Right ventricle myocardium superior (tissue), 1 donor: ENCODE measurements at regions not wholly inside any gene's neighbourhood (a gene's known extent, or its start where the extent isn't known, plus 50 kb on each side); places are given as distances from the start of the nearest gene placed in this dataset.
A peak's percentile ranks its signal among the peaks of the same experiment; 100 is the strongest.

Experiments
- ATAC-seq: fragments of 200-7000 bp; cut with Tn5 transposase; one replicate; pipeline ENCODE4 v1.9.1; 2020; ENCODE audit warnings: mild to moderate bottlenecking; ENCODE audit not compliant: poor library complexity
- DNase-seq: peaks from one replicate; pipeline ENCODE4 v3.0.0-alpha.2; 2020
- intact Hi-C: fragments of 100-400 bp; cut with DNase I; formaldehyde crosslinking; loops from one replicate; pipeline ENCODE4 v1.11.2; 2022
- donor health status: DM: no; HTN: yes; CAD: no; lungs with severe emphysema.

- intact Hi-C loops: no loop called here
- no peak for DNase-seq
- no peak for ATAC-seq
These were observed 315.6 kb downstream of the LPIN1 start for GRCh38 chr2:12062053-12062395.

- ATAC-seq: no peak
- intact Hi-C loops: no loop called here
These were observed 316.8 kb downstream of the LPIN1 start for GRCh38 chr2:12063210-12063609.

DNA sequence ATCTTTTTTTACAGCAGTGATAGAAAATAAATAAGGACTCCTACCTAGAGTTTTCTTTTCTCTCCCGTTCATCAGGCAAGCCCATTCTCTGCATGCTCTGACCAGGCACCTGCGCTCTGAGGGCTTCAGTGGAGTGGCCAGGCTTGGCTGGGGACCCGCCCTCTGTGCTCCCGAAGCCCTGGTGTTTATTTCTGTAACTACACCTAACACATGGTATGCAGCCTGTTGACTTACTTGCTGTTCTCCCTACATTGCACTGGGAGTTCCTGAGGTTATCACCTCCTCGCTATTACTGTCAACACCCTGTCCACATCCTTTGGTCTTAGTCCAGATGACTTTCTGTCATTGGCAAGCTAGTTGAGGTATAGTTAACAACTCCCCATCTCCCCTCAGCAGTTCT is 317.7 kb downstream of the LPIN1 start:
- intact Hi-C loops: no loop called here
- DNase-seq (peak; percentile 44), ATAC-seq (peak; percentile 93)

More at GRCh38 chr2:12063210-12063609, 316.8 kb downstream of the LPIN1 start:
- DNase-seq: no peak

DNA sequence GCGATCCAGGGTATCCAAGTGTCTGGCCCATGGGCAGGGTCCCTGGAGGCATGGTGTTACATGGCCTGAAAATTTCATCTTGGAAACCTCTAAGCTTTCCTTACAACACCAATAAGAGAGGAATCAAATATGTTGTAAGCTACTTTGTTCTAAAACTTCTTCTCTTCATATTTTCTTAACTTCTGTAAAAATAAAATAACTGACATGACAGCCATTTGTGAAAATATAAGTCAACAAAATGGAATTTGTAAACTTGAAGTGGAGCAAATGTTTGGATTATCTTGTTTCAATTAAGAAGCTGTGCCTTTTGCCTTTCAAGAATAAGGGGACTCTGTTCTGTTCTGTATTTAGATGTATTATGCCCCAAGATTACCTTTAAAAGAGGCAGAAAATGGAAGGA is 319.7 kb downstream of the LPIN1 start:
- DNase-seq: no peak
- intact Hi-C loops: no loop called here
- no peak for ATAC-seq

GRCh38 chr2:12066986-12067385 is 320.6 kb downstream of the LPIN1 start:
- intact Hi-C loops: no loop called here
- DNase-seq (no peak), ATAC-seq (no peak)

- intact Hi-C loops: no loop called here
- DNase-seq (no peak), ATAC-seq (no peak)
These were observed 322.5 kb downstream of the LPIN1 start for GRCh38 chr2:12068796-12069538.

- ATAC-seq: no peak
- intact Hi-C loops: no loop called here
- DNase-seq: no peak
These were observed 323.7 kb downstream of the LPIN1 start for GRCh38 chr2:12070153-12070552.

DNA sequence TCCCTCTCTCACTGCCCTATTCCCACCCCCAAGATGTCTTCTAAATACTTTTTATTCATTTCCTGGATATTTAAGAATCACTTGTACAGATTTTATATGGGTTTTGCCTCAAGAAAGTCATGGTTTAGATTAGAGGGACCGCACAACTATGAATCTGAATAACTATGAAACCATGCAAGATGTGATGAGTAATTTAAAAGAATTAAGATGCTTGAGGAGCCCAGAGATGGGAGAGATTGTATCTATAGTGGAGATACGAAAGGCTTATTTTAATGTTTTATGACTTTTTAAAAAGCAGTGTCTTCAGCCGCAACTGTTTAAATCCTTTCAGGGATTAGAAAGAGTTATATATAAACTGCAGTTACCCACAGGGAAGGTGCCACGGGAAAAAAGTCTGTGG is 324.1 kb downstream of the LPIN1 start:
- intact Hi-C loops: no loop called here

DNA sequence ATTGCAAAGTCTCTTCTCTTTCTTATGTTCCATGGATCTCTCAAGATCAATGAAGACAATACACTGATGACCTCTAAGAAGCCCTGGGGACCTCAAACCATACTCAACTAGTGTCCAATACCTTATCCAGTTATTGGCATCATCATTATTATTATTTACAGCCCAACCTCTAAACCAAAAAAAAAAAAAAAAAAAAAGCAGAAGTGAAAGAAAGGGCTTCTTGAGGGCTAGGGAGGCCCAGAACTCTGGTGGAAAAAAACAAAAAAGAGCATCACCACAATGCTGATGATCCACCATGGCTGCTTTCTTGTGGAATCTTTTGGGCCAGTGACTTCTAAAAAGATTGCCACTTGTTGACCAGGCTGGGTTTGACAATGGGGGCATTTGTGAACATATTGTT is 324.9 kb downstream of the LPIN1 start:
- ATAC-seq (no peak), DNase-seq (no peak)
- intact Hi-C loops: no loop called here

More for the DNA sequence above, 324.1 kb downstream of the LPIN1 start:
- DNase-seq (no peak), ATAC-seq (no peak)

- ATAC-seq: no peak
- intact Hi-C loops: no loop called here
- no peak for DNase-seq
These were observed 326.9 kb downstream of the LPIN1 start for GRCh38 chr2:12073217-12073852.

DNA sequence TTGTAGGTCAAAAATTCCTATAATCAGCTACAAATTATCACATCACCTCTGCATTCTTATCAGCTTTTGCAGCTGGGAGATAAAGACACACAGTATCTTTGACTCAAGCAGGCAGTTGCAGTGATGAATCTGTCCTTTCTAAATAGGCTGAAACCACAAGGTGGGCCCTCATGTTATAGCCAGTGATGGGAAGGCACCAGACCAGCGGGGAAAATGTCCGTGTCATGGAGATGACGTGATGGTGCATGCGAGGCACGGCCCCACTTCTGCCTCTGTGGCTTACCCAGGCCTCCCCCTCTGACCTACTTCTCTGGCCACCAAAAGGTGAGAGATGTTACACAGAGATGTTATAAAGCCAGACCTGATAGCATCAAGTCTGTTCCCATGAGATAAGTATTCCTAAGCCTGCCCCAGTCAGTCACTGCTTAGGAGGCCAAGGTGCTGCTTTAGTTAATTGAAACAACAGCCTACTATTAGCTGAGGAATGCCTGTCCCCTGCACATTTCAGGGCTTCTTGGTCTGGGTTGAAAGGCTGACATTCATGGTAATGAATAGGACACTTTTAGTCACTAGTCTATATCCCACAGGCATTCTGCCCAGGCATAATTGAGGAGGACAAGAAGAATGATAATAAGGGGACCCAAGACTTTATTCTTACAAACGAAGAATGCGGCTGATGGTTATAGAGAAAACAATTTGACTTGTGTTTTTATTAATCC is 327.9 kb downstream of the LPIN1 start:
- DNase-seq: no peak
- no peak for ATAC-seq
- intact Hi-C loops: no loop called here

DNA sequence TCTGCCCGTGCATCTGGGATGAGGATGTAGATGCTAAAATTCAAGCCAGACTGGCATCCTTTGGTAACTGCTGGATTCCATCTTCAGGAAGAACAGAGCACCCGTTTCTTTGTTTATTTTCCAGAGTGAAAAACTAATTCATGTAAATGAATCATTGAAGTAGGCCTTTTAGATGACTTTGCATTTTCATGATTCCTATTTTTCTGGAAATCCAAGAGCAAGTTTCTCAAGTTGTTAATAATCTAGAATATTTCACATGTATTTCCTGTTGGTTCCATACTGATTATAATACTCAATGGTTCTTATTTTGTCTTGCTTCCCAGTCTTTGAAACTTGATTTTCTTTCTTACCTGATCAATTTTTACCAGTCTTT is 328.4 kb downstream of the LPIN1 start:
- DNase-seq (no peak), ATAC-seq (no peak)
- intact Hi-C loops: no loop called here

GRCh38 chr2:12075603-12076002 is 329.2 kb downstream of the LPIN1 start:
- intact Hi-C loops: no loop called here
- DNase-seq: no peak
- no peak for ATAC-seq

DNA sequence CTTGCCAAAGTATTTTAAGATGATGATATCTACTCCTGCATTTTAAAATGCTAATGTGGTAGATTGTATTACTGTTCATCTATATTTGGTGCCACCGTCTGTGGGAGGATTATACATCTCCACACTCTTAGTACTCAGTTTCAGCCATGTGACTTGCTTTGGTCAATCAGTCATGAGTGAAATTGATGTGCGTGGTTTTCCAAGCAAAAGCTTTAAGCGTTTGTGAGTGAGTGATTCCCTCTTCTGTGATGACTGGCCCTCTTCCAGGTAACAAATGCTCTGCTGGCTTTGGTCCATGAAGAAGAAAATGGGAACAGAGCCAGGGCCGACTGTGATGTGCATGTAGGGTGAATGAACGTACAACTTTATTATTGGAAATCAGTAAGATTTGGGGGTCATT is 330.4 kb downstream of the LPIN1 start:
- DNase-seq (no peak), ATAC-seq (no peak)
- intact Hi-C loops: no loop called here

DNA sequence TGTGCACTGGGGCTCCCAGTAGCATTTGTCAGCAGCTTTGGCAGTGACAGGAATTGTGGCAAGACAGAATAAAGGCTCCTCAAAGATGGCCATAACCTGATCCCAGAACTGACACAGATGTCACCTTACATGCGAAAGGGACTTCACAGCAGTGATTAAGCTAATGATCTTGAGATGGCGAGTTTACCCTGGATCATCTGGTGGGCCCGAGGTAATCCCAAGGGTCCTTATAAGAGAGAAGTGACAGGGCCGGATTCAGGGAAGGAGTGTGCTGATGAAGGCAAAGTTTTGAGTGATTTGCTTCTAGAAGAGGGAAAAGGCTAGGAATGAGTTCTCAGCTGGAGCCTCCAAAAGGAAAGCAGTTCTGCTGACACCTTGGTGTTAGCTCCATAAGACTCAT is 333.9 kb downstream of the LPIN1 start:
- DNase-seq (no peak), ATAC-seq (no peak)
- intact Hi-C loops: no loop called here

DNA sequence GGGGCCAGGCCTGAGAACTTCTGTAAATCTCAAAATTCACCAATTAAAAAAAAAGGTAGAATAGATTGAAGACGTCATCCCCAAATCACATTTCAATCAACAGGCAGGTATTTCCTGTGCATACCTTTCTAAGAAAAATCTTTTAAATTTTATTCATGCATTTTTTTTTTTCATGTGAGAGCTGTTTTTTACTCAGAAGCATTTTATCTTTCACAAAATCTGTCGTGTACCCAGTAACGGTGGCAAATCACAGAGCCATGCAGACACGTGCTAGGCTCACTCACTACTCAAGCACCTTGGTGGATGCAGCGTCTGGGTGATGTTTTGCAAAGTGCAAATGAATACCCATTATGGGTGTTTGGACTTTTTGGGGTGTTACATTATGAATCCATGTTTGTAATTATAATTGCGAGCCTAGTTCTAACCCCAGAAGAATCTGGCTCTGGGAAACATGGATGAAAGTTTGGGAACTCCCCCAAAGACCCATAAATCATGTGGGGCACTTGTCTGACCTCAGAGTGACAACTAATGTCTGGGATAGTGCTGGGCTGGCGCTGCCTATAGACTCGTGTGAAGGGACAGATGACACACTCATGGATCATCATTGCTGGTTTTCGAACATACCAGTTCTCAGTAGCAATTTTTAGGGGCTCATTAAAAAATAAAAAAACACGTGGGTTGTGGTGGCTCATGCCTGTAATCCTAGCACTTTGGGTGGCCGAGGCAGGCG is 335.2 kb downstream of the LPIN1 start:
- ATAC-seq (no peak), DNase-seq (no peak)
- intact Hi-C loops: no loop called here

DNA sequence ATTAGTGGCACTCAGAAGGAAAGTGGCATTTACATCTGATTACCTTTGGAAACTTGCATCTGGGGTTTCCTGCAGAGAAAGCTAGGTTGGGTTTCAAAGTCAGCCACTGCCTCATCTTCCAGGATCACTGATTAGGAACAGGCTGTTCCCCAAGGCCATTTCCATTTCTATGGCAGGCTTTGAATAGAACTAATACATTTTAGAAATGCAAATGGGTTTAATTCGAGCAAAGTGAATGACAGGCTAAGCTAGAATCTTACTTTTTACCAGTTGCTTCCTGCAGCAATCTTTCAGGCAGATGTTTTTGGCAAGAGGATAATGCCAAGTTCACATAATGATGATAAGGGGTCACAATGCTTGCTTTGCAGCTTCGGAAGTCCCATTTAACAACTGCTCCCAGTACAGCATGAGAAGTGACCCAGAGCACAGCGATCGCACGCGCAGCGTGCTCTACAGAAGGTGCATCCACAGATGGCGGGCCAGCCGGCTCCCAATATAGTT is 336.7 kb downstream of the LPIN1 start:
- DNase-seq (no peak), ATAC-seq (no peak)
- intact Hi-C loops: no loop called here

- intact Hi-C loops: no loop called here
- no peak for ATAC-seq
These were observed 337.4 kb downstream of the LPIN1 start for GRCh38 chr2:12083713-12084419.

DNA sequence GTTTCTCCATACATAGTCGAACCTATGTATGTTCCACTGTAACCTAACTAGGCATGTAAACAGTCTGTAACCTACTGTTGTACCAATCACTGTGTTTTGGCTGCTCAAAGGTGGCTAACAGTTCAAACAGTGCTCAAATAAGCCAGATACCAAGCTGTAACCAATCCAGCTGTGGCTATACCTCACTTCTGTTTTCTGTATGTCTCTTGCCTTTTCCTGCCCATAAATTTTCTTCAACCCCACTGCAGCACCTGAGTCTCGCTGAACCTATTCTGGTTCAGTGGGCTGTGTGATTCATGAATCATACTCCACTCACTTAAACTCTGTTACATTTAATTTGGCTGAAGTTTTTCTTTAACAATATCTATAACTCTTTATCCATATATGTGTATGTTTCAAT is 340.7 kb downstream of the LPIN1 start:
- ATAC-seq (no peak), DNase-seq (no peak)
- intact Hi-C loops: no loop called here

More at GRCh38 chr2:12083713-12084419, 337.4 kb downstream of the LPIN1 start:
- DNase-seq: no peak
